Testis (tissue), 2 donors: ENCODE measurements at regions not wholly inside any gene's neighbourhood (a gene's known extent, or its start where the extent isn't known, plus 50 kb on each side); places are given as distances from the start of the nearest gene placed in this dataset.

ENCODE experiments used
- POLR2A ChIP-seq: fragments of 450-650 bp; IDR thresholded peaks from one replicate; pipeline ENCODE4 v1.6.1; 2017; ENCODE audit warnings: antibody characterized with exemption, mild to moderate bottlenecking, moderate library complexity
- TF ChIP-seq, protein P1 (sequence below), 3 experiments: fragments of 450-650 bp in 2 of 3; fragments of 200-600 bp in 1 of 3; sonication (generic) in 1 of 3; IDR thresholded peaks; one replicate each; pipeline ENCODE4 v1.5.1; 2016 to 2019; ENCODE audit warnings: antibody characterized with exemption in 3 of 3, mild to moderate bottlenecking in 2 of 3, moderate library complexity in 1 of 3

DNA sequence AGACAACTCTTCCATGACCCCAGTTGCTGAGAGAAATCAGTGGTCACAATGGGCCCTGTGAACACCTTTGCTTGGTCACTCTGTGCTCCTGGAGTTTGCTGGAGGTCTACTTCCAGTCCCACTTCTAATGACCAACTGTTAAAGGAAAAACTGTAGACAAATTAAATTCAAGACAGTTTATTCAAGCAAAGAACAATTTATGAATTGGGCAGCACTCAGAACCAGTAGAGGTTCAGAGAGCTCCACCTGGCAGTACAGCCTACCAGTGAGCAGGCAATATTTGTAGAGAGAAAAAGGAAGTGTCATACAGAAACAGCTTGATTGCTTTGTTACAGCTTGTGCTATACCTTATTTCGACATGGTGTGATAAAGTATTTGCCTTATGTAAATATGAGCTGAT lies 116.5 kb downstream of the HS3ST3B1 start:
- TF ChIP-seq, protein P1, sequence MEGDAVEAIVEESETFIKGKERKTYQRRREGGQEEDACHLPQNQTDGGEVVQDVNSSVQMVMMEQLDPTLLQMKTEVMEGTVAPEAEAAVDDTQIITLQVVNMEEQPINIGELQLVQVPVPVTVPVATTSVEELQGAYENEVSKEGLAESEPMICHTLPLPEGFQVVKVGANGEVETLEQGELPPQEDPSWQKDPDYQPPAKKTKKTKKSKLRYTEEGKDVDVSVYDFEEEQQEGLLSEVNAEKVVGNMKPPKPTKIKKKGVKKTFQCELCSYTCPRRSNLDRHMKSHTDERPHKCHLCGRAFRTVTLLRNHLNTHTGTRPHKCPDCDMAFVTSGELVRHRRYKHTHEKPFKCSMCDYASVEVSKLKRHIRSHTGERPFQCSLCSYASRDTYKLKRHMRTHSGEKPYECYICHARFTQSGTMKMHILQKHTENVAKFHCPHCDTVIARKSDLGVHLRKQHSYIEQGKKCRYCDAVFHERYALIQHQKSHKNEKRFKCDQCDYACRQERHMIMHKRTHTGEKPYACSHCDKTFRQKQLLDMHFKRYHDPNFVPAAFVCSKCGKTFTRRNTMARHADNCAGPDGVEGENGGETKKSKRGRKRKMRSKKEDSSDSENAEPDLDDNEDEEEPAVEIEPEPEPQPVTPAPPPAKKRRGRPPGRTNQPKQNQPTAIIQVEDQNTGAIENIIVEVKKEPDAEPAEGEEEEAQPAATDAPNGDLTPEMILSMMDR (IDR thresholded peaks at IDR 0.05), result no peak
- no peak for TF ChIP-seq POLR2A
